GM19372 (cell line): ENCODE measurements at regions not wholly inside any gene's neighbourhood (a gene's known extent, or its start where the extent isn't known, plus 50 kb on each side); places are given as distances from the start of the nearest gene placed in this dataset.
"Not testable (repeated sequence)": the region's sequence is repeated elsewhere in the genome, so short reads cannot be mapped to it uniquely, and the experiment has no call there.

Source experiments
- ATAC-seq: cut with Tn5 transposase; IDR thresholded peaks from one replicate; pipeline ENCODE4 v1.9.1; 2021; ENCODE audit warnings: mild to moderate bottlenecking, low read depth, moderate library complexity; ENCODE audit not compliant: unreplicated experiment

DNA sequence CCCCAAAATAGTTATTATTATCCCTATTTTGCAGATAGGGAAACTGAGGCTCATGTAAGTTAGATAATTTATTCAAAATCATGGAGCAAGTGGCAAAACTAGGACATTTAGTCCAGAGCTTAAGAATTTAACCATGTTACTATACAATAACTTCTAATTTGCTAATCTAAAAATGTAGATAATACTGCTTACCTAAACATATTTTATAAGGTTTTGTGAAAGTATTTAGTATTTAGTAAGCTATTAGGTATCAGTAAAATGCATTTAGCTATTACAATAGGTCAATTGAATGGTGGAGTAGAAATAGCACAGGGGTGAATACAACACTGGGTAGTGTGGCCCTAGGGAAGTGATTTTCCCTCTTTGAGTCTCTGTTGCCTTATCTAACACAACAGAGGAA, 648.3 kb downstream of the KIF4B start:
- ATAC-seq, result no peak

GRCh38 chr5:155665361-155665760, 651.8 kb downstream of the KIF4B start:
- no peak for ATAC-seq

DNA sequence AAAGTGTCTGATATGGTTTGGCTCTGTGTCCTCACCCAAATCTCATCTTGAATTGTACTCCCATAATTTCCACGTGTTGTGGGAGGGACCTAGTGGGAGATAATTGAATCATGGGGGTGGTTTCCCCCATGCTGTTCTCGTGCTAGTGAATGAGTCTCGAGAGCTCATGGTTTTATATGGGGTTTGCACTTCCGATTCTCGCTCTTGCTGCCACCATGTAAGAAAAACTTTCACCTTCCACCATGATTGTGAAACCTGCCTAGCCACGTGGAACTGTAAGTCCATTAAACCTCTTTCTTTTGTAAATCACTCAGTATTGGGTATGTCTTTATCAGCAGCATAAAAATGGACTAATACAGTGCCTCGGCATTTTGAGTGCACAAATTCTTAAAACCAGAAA, 655.0 kb upstream of the SGCD start:
- not testable (repeated sequence) for ATAC-seq

DNA sequence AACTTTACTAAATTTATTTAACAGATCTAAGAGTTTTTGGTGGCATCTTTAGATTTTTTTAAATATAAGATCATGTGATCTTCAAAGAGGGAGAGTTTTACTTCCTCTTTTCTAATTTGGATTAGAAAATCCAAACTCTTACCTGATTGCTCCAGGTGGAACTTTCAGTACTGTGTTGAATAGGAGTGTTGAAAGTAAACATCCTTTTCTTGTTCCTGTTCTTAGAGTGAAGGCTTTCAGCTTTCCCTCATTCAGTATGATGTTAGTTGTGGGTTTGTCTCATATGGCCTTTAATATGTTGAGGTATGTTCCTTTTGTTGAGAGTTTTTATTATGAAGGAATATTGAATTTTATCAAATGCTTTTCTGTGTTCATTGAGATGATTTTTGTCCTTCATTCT, 650.0 kb upstream of the SGCD start:
- ATAC-seq, result no peak

DNA sequence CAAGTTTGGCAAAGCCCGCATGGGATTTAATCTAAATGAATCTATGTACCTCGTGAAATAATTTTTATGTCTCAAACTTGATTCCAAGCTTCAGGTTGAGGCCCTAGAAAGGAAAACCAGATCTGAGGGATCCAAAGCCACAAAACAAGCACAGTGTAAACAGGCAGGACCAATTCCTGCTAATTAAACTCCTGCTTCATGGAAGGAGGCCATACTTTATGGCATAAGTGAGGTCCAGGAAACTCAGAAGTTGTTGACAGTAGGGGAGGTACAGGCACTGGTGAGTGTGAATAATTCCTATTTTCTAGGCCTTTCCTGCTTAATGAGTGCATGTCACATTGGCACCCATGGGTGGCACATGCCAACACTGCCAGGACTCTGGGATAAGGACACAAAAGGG, 648.6 kb upstream of the SGCD start:
- no peak for ATAC-seq

DNA sequence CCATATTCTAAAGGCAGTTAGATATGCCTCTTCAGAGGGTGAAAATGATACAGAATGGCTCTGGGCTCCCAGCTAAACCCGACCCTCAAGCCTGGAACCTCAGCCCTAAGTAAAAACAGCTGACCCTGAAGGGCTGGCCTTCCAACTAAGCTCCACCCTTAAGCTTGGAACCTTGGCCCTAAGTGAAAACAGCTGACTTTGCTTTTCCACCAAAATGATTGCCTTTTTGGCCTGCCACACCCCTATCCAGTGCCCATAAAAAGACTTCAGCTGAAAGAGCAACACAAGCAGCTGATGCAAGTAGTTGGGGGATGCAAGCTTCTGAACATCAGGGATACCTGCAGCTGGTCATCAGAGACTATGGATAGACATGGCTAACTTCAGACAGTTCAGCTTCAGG, 647.4 kb upstream of the SGCD start:
- no peak for ATAC-seq

- no peak for ATAC-seq
Observed at GRCh38 chr5:155684417-155684816, 642.5 kb upstream of the SGCD start.

DNA sequence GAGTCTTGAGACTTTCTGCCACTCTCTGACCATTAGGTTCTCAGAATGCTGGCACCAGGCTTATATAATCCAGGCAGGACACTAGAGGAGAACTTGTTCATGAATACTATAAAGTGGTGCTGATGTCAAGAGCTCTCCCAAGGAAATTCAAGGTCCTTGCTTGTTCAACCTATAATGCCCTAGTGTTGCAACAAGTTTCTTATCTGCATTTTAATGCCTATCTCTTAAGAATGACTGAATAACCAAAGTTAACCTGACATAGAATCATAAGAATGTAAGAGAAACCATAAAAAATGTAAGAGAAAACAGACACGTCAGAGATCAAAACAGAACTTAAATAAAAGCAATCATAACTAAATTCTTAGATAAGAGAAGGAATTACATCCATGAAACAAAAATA, 640.8 kb upstream of the SGCD start:
- no peak for ATAC-seq

DNA sequence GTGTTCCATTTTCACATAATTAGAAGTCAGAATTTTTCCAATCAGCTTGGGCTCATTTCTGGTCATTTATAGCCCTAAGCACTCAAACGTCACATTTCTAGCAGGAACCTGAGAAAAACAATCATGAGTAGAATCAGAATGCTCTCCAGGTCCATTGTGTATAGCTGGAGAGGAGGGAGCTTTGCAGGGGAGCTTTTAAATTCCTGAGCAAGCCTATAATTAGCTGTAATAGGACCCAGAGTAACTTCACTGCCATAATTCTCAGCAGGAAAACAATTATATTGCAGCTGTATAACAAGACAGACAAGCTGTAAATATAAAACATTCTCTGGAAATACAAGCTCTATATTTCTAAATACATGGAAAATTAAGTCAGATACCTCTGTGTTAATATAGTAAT, 637.6 kb upstream of the SGCD start:
- no peak for ATAC-seq

DNA sequence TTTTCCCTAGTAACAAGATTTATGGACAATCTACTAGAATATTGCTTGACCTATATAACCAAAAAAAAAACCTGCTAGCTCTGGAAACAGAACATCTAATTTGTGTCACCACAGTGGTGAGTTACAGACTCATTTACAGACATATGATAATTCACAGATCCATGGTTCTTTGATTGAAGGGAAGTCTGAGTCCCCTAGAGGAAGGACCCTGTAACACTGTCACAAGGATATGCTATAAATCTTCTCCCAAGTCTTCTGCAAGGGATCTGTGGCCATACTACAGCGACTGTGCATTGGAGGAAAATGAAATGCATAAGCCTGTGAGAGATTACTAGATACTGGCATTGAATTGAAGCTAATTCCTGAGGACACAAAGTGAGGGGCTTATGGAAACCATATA, 630.6 kb upstream of the SGCD start:
- no peak for ATAC-seq

DNA sequence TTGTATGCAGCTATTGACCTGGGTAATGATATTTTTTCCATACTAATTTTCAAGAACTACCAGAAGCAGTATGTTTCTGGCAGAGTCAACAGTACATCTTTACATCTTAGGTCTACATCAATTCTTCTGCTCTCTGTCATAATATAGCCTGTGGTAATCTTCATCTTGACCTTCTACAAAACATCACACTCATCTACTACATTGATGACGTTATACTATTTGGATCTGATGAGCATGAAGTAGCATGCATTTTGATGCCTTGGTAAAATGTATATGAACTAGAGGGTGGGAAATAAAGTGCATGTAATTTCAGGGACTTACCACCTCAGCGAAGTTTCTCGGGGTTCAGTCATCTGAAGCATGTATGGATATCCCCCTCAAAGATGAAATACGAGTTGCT, 629.7 kb upstream of the SGCD start:
- ATAC-seq, result no peak

- no peak for ATAC-seq
Observed at GRCh38 chr5:155699385-155699784, 627.6 kb upstream of the SGCD start.

DNA sequence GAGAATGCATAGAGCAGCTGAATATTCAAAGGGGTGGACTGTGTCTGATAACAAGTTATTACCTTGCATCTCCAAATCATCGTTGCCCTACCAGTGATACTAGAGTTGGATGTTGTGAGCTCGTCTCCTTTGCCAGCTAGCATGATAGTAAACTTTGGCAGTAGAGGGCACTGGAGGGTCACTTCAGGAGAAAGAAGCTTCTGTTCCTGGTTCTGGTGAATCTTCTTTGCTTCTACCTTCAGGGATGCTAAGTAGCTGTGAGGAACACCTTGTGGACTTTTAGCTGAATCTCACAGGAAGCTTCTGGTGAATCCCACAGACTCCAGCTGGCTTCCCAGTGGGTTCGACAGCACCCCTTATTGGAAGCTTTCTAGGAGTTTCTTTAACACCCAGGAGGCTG, 626.6 kb upstream of the SGCD start:
- no peak for ATAC-seq

GRCh38 chr5:155711882-155712281, 615.1 kb upstream of the SGCD start:
- no peak for ATAC-seq

DNA sequence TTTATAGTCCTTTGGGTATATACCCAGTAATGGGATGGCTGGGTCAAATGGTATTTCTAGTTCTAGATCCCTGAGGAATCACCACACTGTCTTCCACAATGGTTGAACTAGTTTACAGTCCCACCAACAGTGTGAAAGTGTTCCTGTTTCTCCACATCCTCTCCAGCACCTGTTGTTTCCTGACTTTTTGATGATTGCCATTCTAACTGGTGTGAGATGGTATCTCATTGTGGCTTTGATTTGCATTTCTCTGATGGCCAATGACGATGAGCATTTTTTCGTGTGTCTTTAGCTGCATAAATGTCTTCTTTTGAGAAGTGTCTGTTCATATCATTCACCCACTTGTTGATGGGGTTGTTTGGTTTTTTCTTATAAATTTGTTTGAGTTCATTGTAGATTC, 612.5 kb upstream of the SGCD start:
- ATAC-seq, result not testable (repeated sequence)

- no peak for ATAC-seq
Observed at GRCh38 chr5:155726267-155726666, 600.7 kb upstream of the SGCD start.

DNA sequence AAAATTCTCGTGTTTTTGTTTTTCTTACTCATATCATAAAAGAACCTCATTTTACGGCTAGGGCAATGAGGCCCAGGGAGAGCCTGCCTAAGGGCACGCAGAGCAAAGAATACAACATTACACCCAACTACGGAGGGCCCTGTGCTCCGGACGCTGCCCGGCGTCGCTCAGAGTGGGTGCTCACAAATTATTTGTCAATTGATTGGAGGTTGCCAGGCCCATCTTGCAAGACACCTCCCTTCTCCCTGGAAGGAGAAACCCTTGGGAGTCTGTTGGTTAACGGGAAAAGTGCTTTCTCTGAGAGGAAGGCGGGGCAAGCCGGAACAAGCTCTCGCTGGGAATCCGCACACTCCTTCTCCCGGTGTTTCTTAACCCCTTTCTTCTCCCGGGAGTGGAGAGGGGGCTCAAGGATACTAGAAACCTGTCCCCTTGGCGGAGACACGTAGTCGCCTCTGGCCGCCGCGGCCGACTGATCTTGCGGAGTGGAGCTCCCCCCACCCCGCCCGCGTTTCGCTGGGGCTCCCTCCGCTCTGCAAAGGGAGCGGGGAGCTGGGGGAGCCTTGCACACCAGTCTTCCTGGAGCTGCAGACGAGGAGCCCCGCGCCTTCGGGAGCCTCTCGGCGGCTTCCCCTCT, 599.3 kb upstream of the SGCD start:
- ATAC-seq, result no peak

- ATAC-seq, result no peak
Observed at GRCh38 chr5:155728146-155728856, 598.7 kb upstream of the SGCD start.

DNA sequence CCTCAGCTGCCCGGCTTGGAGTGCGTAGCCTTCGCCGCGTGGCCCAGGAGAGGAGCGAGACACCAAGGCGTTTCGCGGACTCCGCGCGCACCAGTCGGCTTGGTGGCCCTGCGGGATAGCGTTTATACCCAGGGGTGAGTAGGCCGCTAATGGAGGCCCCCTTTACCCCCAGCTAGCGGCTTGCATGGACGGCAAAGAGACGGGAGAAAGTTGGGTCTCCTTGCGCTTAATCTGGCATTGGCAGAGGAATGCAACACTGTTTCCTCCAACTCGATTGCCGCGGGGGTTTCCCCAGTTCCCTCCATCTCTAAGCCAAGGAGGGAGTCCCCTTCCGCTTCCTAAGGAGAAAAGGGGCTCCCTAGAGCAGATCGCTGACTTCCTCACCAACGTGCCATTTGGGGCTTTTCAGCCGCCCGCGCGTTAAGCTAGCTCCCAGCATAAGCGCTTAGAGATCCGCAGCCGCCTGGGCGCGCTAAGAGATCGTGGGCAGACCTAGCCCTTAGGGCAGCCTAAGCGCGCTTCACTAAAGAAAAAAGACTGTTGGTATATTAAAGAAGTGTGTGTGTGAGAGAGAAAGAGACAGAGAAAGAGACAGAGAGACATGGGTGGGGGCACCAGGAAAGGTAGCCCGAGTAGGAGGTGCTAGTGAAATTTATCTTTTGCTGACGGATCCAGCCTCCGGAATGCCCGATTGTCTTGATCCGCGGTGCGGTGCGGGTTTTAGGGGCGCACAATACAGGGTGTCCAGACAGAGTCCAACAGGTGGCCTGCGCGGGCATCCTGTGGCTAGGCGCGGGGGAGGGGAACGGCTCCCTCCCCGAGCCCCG, 597.9 kb upstream of the SGCD start:
- no peak for ATAC-seq

DNA sequence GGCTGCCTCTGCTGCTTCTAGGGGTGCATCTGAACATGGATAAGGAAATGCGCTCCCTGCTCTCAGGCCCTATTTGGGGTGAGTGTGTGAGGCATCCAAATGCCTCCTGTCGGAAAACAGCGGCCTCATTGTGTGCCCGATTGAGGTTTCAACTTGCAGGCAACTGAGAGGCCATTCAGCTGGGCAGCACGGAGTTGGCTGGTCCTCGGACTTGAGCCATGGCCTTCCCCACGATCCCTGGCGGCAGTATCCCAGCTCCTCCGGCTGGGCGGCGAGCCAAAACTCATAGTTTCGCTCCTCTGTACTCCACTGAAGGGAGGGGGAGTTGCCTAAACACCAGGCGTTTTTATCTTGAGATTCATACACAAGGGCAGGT, 597.3 kb upstream of the SGCD start:
- ATAC-seq, result no peak

DNA sequence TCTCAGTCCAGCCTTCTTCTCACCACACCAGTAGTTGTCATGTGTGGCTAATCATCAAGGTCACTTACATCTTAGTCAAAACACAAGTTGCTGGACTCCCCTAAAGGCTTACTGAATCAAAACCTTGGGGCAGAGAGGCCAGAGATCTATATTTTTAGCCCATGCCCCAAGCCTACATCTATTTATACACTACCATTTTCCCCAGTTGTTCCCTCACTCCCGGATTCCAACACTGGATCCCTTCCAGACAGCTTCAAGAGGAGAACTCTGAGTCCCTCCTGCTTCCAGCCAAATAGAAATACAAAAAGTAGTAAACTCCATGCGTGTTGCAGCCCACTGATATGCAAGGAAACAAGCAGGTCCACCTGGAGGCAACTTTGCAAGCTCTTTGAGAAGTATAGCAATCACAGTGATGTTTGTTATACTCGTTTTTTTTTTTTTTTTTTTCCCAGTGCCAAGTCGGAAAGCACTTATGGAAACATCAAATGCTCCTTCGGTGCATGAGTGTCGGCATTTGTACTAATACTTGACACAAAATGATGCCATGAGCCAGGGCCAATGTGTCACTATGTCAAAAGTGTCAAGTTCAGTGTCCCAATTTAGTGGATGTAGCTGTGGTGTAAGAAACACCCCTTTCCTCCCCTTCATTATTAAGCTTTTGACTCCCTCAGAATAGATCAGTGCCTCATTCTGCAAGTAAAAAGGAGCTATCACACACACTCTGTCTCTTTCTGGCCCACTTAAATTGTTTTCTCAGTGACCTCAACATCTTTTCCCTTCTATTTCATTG, 594.2 kb upstream of the SGCD start:
- no peak for ATAC-seq
